OCI-M1 (cell line): ENCODE measurements at regions not wholly inside any gene's neighbourhood (a gene's known extent, or its start where the extent isn't known, plus 50 kb on each side); places are given as distances from the start of the nearest gene placed in this dataset.

ENCODE experiments used
- DNase-seq: peaks from one replicate; lab custom pipeline; 2025; lab: John Stamatoyannopoulos, UW

DNA sequence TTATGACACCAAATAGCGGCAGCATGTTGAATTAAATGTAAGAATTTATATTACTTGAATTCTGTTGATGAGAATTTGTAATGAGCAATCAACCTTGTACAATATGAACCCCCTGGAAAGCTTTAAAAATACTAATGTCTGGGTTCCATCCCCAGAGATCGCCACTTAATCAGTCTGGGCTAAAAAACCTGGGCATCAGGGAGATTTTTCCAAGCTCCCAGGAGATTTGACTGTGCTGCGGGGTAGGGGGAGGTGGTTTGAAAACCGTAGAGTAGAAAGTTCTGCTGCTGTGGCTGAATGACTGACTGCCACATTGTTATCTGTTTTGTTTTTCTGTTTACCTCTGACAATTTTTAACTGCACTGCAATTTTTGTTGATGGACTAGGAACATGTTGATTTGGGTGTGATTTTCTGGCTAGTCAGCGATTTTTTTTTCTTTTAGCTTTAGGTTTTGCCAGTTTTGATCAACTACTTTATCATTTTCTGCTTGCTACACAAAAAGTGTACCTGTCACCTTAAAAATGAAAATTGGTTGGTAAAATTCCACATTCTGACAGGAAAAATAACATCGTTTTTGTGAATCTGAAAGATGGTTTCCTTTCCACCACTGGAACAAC, 79.3 kb downstream of the PCTP start:
- DNase-seq: no peak

GRCh38 chr17:55830699-55831471, 80.0 kb downstream of the PCTP start:
- DNase-seq: no peak

DNA sequence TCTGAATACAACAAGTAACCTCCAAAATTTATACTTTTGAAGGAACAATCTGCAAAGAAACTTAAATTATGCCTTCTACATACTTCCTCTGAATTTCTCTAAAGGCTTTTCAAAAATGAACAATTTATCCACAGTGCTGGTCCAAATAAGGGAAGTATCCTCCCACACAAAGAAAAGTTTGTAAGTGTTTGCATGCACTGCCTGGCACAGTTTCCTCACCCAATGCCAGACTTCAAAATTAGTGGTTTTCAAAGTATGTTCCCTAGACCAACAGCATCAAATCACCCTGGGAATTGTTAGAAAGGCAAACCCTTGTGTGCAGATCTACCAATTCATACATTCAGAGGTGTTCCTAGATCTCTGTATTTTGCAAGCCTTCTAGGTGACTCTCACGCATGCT, 82.5 kb downstream of the PCTP start:
- DNase-seq: peak; percentile 44

- no peak for DNase-seq
Observed at GRCh38 chr17:55842405-55843158, 91.7 kb downstream of the PCTP start.

DNA sequence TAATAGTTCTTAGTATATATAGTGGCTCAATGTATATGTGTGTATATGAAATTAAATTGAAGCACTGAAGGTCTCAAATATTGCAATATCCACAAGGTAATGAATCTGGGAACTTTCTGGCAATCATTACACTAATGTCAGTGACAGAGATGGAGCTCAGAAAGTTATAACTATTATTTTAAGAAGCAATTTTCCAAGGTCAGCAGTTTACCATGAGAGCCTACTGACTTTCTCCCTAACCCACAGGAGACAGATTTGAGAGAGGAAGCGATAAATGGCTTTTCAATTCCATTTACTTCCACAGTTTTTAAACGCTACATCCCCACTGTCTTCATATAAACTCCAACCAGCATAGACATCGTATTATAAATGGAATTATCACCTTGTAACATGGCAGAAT, 92.9 kb downstream of the PCTP start:
- no peak for DNase-seq

DNA sequence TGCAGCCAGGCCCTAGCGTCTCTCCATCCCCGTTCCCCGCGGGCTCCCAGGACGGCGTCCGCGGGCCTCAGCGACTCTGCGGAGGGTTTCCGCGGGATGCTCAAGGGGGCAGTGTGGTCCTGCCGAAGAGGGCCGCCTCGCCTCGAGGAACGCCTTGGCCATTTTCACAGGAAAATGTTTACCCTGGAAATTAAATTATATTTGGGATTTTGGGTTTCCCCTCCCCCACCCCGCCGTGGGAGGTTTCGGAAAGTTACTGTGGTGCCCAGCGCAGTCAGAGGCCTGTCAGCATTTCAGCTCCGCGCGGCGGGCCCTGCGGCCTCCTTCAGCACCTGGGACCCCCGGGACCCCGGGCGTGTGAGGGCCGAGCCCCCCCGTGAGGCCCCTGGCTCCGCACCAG, 94.5 kb downstream of the PCTP start:
- DNase-seq: no peak

GRCh38 chr17:55846745-55847144, 95.9 kb downstream of the PCTP start:
- DNase-seq: no peak

DNA sequence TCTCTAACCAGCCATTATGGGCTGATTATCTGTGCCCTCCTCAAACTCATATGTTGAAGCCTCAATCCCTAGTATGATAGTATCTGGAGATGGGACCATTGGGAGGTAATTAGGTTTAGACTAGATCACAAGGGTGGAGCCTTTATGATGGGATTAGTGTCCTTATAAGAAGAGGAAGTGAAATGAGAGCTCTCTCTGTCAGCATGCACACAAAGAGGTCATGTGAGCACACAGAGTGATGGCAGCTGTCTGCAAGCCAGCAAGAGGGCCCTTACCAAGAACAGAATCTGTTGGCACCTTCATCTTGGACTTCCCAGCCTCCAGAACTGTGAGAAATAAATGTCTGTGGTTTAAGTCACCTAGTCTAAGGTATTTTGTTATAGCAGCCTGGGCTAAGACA, 101.9 kb downstream of the PCTP start:
- DNase-seq: peak; percentile 77

- DNase-seq: no peak
Observed at GRCh38 chr17:55859301-55859795, 108.5 kb downstream of the PCTP start.

DNA sequence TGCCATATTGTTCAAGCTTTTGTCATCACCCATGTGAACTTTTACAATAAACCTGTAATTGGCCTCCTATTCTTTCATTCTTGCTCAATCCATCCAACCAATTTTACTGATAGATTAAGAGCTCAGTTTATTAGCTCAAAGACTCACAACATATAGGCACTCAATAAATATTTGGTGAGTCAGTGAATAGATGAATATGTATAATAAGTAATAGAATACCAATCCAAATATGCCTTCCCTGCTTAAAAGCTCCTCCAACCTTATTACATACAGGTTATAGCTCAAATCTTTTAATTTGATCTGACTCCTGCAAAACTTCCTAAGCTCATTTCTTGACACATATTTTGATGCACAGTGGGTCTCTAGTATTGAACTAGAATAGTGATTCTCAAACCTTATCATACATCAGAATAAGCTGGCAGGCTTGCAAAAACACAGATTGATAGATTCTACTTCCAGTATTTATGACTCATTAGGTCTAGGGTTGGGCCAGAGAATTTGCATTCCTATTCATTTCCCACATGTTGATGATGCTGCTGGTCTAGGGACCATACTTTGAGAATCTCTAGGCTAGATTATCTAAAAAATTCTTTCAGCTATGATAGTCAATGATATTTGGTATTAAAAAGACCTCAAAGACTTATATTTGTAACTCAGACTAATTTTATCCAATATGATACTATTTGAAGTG, 114.4 kb downstream of the PCTP start:
- no peak for DNase-seq

GRCh38 chr17:55870044-55870443, 119.2 kb downstream of the PCTP start:
- DNase-seq: no peak

- DNase-seq: no peak
Observed at GRCh38 chr17:55872374-55872773, 121.5 kb downstream of the PCTP start.

DNA sequence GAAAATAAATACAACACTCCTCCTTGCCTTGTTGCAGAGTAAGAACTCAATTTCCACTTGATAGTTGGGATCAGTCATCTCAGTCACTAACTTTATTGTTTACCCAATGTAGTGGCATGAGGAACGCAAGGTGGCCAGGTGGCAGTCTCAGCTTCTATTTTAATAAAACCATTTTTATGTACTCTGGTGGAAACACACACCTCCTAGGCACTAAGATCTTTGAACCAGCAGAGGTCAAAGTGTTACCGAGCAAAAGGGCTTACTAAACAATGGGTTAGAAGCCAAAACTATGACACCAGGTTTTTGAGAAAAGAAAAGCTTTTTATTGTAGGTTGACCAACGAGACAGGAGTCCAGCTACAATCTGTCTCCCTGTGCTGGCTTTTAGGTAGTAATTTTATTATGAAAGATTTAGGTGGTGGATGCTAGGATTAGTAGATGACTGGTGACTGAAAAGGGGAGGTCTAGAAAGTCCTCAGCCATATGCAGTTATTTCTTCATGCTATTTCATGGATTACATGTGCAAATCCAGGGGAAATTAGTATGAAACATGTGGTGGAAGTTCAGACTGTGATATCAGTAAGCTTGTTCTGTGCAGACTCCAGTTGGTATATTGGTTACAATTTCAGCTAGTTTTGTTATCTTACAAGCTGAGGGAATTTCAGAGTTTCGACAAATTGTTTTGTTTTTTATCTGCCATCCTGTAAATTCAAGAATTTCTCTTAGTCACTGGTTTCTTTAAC, 122.3 kb downstream of the PCTP start:
- no peak for DNase-seq

DNA sequence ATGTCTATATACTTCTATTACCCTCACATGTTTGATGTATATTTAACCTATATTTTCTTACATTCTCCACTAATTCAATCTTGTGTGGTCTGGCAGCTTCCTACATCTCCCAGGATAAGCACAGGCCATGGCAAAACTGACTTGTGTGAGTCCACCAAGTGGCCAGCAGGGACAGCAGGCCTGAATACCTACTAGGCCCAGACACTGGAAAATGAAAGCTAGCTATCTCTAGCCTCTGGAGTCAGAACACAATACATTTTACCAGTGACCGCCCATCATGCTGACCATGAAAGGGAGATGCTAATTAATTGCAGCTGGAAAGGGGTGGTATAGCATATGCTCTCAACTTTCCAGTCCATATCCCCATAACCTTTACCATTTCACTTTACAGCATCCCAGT, 132.3 kb downstream of the PCTP start:
- DNase-seq: peak; percentile 35

DNA sequence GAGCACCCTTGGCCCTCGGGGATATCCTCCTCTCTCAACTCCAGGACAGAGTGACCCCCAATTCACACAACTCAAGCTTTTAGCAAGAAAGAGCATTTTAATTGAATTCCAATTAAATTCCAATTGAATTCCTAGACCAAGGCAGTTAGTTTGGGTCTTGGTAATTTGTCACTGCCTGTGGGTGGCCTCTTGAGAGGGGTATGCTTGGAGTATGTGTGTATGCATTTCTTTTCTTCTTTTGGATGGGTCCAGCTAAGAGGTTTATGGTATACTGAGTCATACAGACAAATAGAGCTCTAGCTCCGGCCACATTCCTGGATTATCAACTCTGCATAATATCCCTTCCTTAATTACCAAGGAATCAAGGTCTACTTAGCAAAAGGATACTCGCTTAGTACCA, 136.7 kb downstream of the PCTP start:
- DNase-seq: no peak

DNA sequence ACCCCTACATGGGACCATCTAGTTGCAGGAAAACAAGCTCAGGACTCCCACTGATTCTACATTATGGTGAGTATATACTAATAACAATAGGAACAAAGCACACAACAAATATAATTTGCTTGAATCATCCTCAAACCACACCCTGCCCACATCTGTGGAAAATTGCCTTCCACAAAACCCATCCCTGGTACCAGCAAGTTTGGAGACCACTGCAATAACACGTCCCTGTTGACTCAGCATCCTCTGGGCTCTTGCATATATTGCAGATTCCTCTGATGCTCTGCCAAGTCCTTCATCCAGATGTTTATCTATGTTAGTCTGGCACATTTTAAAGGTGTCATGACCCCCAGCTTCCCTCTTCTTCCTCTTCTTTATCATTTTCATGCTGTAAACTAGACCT, 138.4 kb downstream of the PCTP start:
- DNase-seq: no peak

- DNase-seq: peak; percentile 33
Observed at GRCh38 chr17:55895112-55895759, 144.4 kb downstream of the PCTP start.

GRCh38 chr17:55897301-55897700, 146.4 kb downstream of the PCTP start:
- DNase-seq: peak; percentile 26

GRCh38 chr17:55898195-55898594, 147.3 kb downstream of the PCTP start:
- DNase-seq: no peak

- no peak for DNase-seq
Observed at GRCh38 chr17:55900188-55900587, 149.3 kb downstream of the PCTP start.

- no peak for DNase-seq
Observed at GRCh38 chr17:55903028-55903690, 152.3 kb downstream of the PCTP start.
